Central memory CD8-positive, alpha-beta T cell (primary cell): ENCODE measurements at regions not wholly inside any gene's neighbourhood (a gene's known extent, or its start where the extent isn't known, plus 50 kb on each side); places are given as distances from the start of the nearest gene placed in this dataset.

Experiments
- ATAC-seq: fragments of 150-1000 bp; cut with Tn5 transposase; replicated peaks from 2 replicates; pipeline ENCODE4 v1.10.0; 2022; ENCODE audit warnings: mild to moderate bottlenecking, moderate FRiP score, moderate number of reproducible peaks; ENCODE audit not compliant: poor library complexity, severe bottlenecking; ENCODE audit errors: extremely low read depth
- DNase-seq, 2 donors: peaks; one replicate each; pipeline ENCODE4 v3.0.0; 2021; ENCODE audit warnings: low spot score in 2 of 2
- H3K27ac Mint-ChIP-seq: one replicate; pipeline ENCODE4 v1.8.0; 2022; ENCODE audit warnings: low read depth, mild to moderate bottlenecking, moderate library complexity, mixed read lengths
- H3K27me3 Mint-ChIP-seq: one replicate; pipeline ENCODE4 v1.8.0; 2022; ENCODE audit warnings: mixed read lengths
- H3K36me3 Mint-ChIP-seq: one replicate; pipeline ENCODE4 v1.8.0; 2022; ENCODE audit warnings: mild to moderate bottlenecking, moderate library complexity, mixed read lengths; ENCODE audit not compliant: insufficient read depth
- H3K4me1 Mint-ChIP-seq: one replicate; pipeline ENCODE4 v1.8.0; 2022; ENCODE audit warnings: mixed read lengths
- H3K4me3 Mint-ChIP-seq: one replicate; pipeline ENCODE4 v1.8.0; 2022; ENCODE audit warnings: mild to moderate bottlenecking, moderate library complexity, mixed read lengths
- H3K9me3 Mint-ChIP-seq: one replicate; pipeline ENCODE4 v1.8.0; 2022; ENCODE audit warnings: mixed read lengths

DNA sequence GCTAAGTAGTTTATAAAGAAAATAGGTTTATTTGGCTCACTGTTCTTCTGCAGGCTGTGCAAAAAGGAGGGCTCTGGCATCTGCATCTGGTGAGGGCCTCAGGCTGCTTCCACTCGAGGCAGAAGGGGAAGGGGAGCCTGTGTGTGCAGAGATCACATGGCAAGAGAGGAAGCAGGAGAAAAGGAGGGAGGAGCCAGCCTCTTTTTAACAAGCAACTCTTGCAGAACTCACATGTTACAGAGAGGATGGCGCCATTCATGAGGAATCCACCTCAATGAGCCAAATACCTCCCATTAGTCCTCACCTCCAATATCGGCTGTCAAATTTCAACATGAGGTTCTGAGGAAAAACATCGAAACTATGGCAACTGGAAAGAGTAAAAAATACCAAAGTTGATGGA lies 666.6 kb upstream of the SLC35B3 start:
- ATAC-seq = no peak
- no peaks in the 10 kb centered on the region for H3K4me1 Mint-ChIP-seq
- H3K4me3 Mint-ChIP-seq = no peak overlapping the region
- H3K9me3 Mint-ChIP-seq = peaks cover 26% of the 10 kb centered on the region
- H3K36me3 Mint-ChIP-seq = no peaks in the 10 kb centered on the region
- H3K27ac Mint-ChIP-seq = no peak overlapping the region
- DNase-seq = no peak
- H3K27me3 Mint-ChIP-seq = no peaks in the 10 kb centered on the region

DNA sequence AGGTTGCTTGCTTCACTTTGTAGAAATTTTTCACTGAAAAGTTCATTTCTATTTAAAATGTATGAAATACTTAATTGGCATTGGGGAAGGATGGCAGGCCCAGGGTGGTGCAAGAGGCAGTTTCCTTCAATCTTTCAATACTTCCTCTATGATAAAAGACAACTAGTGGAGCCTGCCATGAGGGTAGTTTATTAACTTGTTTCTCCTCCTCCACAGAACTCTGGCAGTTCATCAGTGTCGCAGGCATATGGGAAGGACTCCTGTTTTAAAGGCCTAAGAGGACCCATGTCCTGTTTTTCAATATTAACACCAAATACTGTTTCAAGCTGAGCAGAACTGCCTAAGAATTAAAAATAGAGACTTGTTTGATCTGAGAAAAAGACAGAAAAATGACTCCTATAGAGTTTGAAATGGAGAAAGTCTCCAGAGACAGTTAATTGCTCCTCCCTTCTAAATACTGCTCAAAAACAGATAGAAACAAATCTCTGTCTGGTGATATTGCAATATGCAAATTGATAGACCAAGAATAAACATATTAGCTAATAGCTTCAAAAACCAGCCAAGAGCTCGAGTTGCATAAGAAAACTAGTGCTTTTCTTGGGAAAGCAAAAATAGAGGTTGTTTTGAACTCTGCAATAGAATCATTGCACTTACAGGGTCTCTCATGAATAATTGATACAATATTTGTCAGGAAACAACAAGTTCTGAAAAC lies 665.7 kb upstream of the SLC35B3 start:
- peaks cover 26% of the 10 kb centered on the region for H3K9me3 Mint-ChIP-seq
- no peaks in the 10 kb centered on the region for H3K27me3 Mint-ChIP-seq
- H3K4me1 Mint-ChIP-seq = no peaks in the 10 kb centered on the region
- no peak overlapping the region for H3K27ac Mint-ChIP-seq
- ATAC-seq = no peak
- no peak overlapping the region for H3K4me3 Mint-ChIP-seq
- H3K36me3 Mint-ChIP-seq = no peaks in the 10 kb centered on the region
- DNase-seq = no peak

DNA sequence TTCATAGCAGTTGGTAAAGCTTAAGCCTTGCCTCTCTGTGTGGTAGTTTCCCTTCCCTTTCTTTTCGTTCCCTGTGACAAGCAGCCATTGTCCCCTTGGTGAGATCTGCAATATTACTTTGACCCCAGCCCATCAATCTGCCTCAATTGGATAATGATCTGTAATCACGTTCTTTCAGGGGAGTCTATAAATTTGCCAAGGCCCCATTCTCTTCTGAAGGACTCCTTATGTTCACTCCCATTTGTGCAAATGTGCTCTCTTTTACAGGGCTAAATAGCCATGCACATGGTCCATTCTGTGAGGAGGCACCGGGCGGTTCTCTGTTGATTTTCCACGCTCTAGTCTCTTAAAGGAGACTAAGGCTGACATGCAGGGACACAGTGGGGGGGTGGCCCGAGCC lies 660.4 kb upstream of the SLC35B3 start:
- no peak overlapping the region for H3K27ac Mint-ChIP-seq
- H3K4me1 Mint-ChIP-seq = no peaks in the 10 kb centered on the region
- H3K27me3 Mint-ChIP-seq = no peaks in the 10 kb centered on the region
- H3K4me3 Mint-ChIP-seq = no peak overlapping the region
- peaks cover 20% of the 10 kb centered on the region for H3K9me3 Mint-ChIP-seq
- DNase-seq (no peak), ATAC-seq (no peak)
- no peaks in the 10 kb centered on the region for H3K36me3 Mint-ChIP-seq

DNA sequence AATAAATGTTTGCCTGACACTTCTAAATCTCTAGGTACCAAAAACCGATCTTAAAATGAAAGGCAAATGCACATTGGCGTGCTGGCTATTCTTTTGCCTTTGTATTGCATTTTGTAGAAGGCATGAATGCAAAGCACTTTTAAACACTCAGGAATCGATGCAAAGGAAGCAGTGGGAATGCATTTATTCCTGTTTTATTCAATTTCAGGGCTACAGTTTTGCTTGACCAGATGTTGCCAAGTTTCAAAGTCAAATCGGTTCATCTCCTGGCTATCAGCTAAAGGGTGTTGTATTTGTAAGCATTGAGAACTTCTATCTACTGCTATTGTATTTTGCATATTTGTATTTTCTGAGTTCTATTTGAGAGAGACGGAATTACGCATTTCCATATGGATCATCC lies 659.8 kb upstream of the SLC35B3 start:
- DNase-seq = no peak
- Mint-ChIP-seq H3K27ac (no peak overlapping the region), H3K27me3 (no peaks in the 10 kb centered on the region), H3K4me3 (no peak overlapping the region), H3K36me3 (no peaks in the 10 kb centered on the region), H3K4me1 (no peaks in the 10 kb centered on the region), H3K9me3 (peaks cover 15% of the 10 kb centered on the region)
- ATAC-seq = no peak

DNA sequence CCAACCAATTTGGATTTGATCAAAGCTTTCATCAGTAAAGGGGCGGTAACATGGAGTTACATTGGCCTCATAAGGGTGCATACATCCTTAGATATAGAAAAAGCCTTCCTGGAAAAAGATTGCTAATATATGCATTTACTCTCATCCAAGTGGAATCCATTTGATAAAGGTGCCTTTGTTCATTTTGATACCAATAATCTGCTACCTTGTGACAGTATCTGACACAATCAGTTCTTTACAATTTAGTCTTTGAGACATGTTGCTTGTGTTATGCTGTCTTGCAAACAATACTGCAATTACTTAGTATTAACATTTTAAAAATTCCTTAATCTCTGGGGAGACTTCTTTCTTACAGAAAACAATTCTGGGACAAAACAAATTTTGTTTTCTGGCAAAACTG lies 654.4 kb upstream of the SLC35B3 start:
- Mint-ChIP-seq H3K4me1 (no peaks in the 10 kb centered on the region), H3K36me3 (no peaks in the 10 kb centered on the region), H3K9me3 (no peaks in the 10 kb centered on the region), H3K27ac (no peak overlapping the region), H3K27me3 (no peaks in the 10 kb centered on the region), H3K4me3 (no peak overlapping the region)
- no peak for DNase-seq
- no peak for ATAC-seq

DNA sequence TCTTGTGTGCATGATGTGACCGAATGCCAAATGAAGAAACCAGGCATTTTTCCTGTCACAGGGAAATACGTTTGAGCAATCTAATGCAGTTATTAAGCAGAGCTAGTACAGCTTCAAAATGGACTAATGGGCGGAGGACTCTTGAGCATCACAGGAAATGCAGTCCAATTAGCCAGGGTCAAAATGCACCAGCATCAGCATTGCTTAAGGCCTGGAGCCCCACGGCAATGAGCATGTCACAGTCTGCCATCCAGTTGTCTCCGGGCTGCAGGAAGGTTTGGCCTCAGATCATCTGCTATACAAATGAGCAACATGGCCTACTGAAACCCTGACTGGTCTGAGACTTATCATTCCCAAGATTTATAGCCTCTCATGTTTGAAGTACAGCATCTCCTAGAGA lies 652.1 kb upstream of the SLC35B3 start:
- Mint-ChIP-seq H3K4me1 (no peaks in the 10 kb centered on the region), H3K27ac (no peak overlapping the region), H3K36me3 (no peaks in the 10 kb centered on the region), H3K9me3 (peaks cover 5% of the 10 kb centered on the region), H3K27me3 (no peaks in the 10 kb centered on the region), H3K4me3 (no peak overlapping the region)
- no peak for ATAC-seq
- DNase-seq = no peak

DNA sequence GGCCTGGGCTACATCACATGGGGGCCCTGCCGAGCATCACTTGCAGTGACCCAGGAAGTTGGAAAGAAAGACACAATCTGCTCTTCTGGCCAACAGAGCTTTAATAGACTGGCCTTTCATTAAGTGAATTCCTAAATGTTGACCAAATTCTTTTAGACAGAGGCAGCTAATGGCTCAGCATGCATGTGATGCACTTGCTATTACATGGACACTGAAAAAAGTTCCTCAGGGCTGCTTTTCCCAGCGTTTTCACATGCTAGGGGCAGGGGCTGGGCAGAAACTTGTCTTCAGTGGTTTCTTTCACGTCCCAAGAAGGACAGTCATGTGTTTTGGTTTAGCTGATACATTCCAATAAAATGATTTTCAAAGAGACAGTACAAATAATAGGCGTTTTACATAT lies 651.0 kb upstream of the SLC35B3 start:
- DNase-seq = no peak
- H3K4me1 Mint-ChIP-seq = no peaks in the 10 kb centered on the region
- no peaks in the 10 kb centered on the region for H3K36me3 Mint-ChIP-seq
- H3K27ac Mint-ChIP-seq = no peak overlapping the region
- H3K4me3 Mint-ChIP-seq = no peak overlapping the region
- H3K9me3 Mint-ChIP-seq = peaks cover 5% of the 10 kb centered on the region
- ATAC-seq = no peak
- H3K27me3 Mint-ChIP-seq = no peaks in the 10 kb centered on the region

DNA sequence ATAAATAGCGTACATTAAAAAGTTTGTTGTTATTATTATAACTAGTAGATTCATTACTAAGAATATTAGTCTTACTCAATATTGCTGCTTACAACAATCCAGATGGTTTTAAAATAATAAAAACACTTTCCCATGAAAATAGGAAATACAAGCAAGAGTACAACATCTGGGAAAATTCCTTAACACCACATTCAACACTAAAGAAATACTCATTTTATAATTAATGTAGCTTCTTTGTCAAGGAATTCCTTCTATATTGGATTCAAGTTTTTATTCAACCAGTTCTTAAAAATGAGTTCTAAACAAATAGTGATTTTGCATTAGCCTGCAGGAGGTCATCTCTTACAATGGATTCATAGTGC lies 650.3 kb upstream of the SLC35B3 start:
- Mint-ChIP-seq H3K27me3 (no peaks in the 10 kb centered on the region), H3K9me3 (peaks cover 5% of the 10 kb centered on the region), H3K27ac (no peak overlapping the region), H3K36me3 (no peaks in the 10 kb centered on the region), H3K4me3 (no peak overlapping the region), H3K4me1 (no peaks in the 10 kb centered on the region)
- DNase-seq (no peak), ATAC-seq (no peak)

DNA sequence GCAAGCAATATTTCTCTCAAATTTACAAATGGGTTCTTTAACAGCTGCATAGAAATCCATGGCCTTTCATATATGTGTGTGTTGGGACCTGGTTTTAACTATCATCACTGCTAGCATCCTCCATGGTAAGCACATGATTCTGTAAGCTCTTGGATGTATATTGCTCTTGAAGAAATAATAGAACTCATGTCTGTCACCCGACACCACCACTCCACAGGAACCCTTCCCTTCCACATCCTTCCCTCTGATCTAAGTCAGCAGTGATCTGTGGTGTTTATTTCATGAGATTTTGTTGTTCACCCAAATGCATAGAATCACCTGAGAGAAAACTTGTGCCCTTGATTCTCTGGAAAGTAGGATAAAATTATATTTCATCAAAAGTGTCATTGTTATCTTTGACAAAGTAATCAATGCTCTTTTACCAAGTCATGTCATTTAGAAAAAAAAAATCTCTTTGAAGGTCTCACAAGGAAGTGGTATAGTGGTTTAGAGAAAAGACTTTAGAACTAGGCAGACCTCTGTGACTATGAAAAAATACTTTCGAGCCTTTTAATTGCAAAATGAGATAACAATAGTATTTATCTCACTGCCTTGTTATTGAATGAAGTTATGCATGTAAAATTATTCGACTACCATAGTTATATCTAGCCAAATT lies 649.8 kb upstream of the SLC35B3 start:
- Mint-ChIP-seq H3K4me3 (no peak overlapping the region), H3K9me3 (peaks cover 5% of the 10 kb centered on the region), H3K27ac (no peak overlapping the region), H3K4me1 (no peaks in the 10 kb centered on the region), H3K27me3 (no peaks in the 10 kb centered on the region), H3K36me3 (no peaks in the 10 kb centered on the region)
- DNase-seq = no peak
- no peak for ATAC-seq

DNA sequence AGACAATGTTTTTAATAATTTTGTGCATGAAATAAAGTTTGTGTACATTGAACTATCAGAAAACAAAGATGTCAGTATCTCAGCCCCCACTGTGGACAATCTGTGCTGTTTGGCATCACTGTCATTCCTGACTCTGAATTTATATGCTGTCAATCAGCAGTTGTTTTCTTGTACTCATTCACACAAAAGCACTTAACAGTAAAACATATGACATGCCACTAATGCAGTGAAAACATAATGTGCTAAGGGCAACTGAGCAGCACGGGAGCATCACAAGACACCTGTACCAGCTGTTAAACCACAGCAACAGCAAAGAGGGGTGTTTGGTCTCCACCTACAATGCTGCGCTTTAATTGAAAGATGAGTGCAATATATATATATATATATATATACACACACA lies 647.8 kb upstream of the SLC35B3 start:
- Mint-ChIP-seq H3K36me3 (no peaks in the 10 kb centered on the region), H3K4me1 (no peaks in the 10 kb centered on the region), H3K9me3 (peaks cover 17% of the 10 kb centered on the region), H3K4me3 (no peak overlapping the region), H3K27me3 (no peaks in the 10 kb centered on the region), H3K27ac (no peak overlapping the region)
- DNase-seq = no peak
- ATAC-seq = no peak

DNA sequence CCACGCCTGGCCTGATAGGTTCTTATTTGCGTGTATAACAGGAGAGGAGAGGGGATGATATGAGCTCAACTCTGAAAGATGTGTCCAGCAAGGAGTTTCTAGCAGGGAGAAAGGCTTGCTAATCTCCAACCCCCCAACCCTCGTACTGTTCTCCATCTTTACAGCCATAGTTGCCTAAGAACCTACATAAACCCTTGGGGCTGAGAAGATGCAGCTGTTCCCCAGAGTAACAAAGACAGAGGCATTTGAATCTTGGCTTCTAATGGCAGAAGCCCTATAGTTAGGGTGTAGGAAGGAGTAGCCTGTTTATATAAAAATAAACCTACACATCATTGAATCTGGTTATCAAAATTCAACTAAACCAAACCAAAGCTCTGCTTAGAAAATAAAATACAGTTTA lies 631.4 kb upstream of the SLC35B3 start:
- ATAC-seq (no peak), DNase-seq (no peak)
- Mint-ChIP-seq H3K4me3 (no peak overlapping the region), H3K9me3 (peaks cover 19% of the 10 kb centered on the region), H3K27me3 (no peaks in the 10 kb centered on the region), H3K27ac (no peak overlapping the region), H3K4me1 (no peaks in the 10 kb centered on the region), H3K36me3 (no peaks in the 10 kb centered on the region)

DNA sequence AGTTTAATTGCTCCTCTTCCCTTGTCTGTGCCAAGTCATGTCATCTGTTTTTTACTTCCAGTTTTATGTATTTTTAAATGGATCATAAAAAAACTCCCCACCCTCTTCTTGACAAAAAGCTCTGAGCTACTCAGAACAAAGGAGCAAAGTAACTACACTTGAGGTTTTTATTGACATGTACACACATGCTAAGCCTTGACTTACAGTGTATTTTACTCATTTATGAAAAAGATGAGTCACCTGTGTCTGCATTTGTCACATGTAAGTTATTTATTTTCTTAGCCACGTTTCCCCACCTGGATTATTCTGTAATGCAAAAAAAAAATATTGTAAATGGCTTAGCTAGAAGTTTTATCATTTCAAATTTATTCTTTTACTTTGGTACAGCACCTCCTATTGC lies 628.8 kb upstream of the SLC35B3 start:
- Mint-ChIP-seq H3K4me3 (no peak overlapping the region), H3K27ac (no peak overlapping the region), H3K9me3 (peaks cover 13% of the 10 kb centered on the region), H3K4me1 (no peaks in the 10 kb centered on the region), H3K27me3 (no peaks in the 10 kb centered on the region), H3K36me3 (no peaks in the 10 kb centered on the region)
- DNase-seq = no peak
- no peak for ATAC-seq

DNA sequence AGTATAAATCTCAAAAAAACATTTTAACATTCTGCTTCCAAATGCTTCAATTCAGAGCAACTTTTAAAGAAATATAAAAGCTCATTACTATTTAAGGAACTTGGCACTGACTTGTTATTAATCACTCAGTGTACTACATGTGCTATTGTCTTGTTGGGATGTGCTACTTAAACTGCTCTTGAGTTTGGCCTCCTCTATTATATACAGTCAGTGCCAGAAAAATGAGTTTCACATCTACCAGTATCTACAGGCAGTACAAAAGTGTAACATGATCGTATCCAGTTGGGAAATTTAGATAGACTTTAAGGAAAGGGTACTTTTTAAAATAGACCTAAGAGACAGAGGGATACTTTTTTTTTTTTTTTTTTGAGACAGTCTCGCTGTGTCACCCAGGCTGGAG lies 627.3 kb upstream of the SLC35B3 start:
- H3K27ac Mint-ChIP-seq = no peak overlapping the region
- ATAC-seq = no peak
- no peaks in the 10 kb centered on the region for H3K4me1 Mint-ChIP-seq

More for the DNA sequence above, 627.3 kb upstream of the SLC35B3 start:
- Mint-ChIP-seq H3K36me3 (no peaks in the 10 kb centered on the region), H3K9me3 (peaks cover 18% of the 10 kb centered on the region), H3K4me3 (no peak overlapping the region), H3K27me3 (no peaks in the 10 kb centered on the region)
- DNase-seq = no peak
